ENCODE measurements at regions not wholly inside any gene's neighbourhood (a gene's known extent, or its start where the extent isn't known, plus 50 kb on each side); places are given as distances from the start of the nearest gene placed in this dataset.

- DNase-seq (ENCODE audit: missing footprints) (no peak), ATAC-seq (no peak)
- intact Hi-C loops (cut with DNase I): no loop called here
Measured at GRCh38 chr3:140752499-140752898, 74.6 kb downstream of the TRIM42 start.

GRCh38 chr3:140753865-140754754 is 76.2 kb downstream of the TRIM42 start:
- DNase-seq (ENCODE audit: missing footprints) (no peak), ATAC-seq (no peak)
- intact Hi-C loops (cut with DNase I): no loop called here

GRCh38 chr3:140754936-140755335 is 77.1 kb downstream of the TRIM42 start:
- DNase-seq (ENCODE audit: missing footprints): no peak
- intact Hi-C loops (cut with DNase I): no loop called here
- no peak for ATAC-seq

- intact Hi-C loops (cut with DNase I): no loop called here
- ATAC-seq: no peak
- DNase-seq (ENCODE audit: missing footprints): no peak
Measured at GRCh38 chr3:140756240-140757016, 78.6 kb downstream of the TRIM42 start.

GRCh38 chr3:140758791-140759444 is 81.1 kb downstream of the TRIM42 start:
- no peak for DNase-seq (ENCODE audit: missing footprints)
- ATAC-seq: no peak
- intact Hi-C loops (cut with DNase I): no loop called here

- intact Hi-C loops (cut with DNase I): no loop called here
- ATAC-seq: no peak
- no peak for DNase-seq (ENCODE audit: missing footprints)
Measured at GRCh38 chr3:140760324-140761075, 82.6 kb downstream of the TRIM42 start.

GRCh38 chr3:140761076-140761639 is 83.3 kb downstream of the TRIM42 start:
- ATAC-seq (no peak), DNase-seq (ENCODE audit: missing footprints) (no peak)
- intact Hi-C loops (cut with DNase I): no loop called here

GRCh38 chr3:140762746-140763145 is 84.9 kb downstream of the TRIM42 start:
- no peak for DNase-seq (ENCODE audit: missing footprints)
- no peak for ATAC-seq
- intact Hi-C loops (cut with DNase I): no loop called here

- intact Hi-C loops (cut with DNase I): no loop called here
- ATAC-seq (no peak), DNase-seq (ENCODE audit: missing footprints) (no peak)
Measured at GRCh38 chr3:140763532-140763931, 85.7 kb downstream of the TRIM42 start.

GRCh38 chr3:140765246-140765645 is 87.4 kb downstream of the TRIM42 start:
- no peak for ATAC-seq
- intact Hi-C loops (cut with DNase I): no loop called here
- no peak for DNase-seq (ENCODE audit: missing footprints)

- DNase-seq (ENCODE audit: missing footprints) (no peak), ATAC-seq (no peak)
- intact Hi-C loops (cut with DNase I): no loop called here
Measured at GRCh38 chr3:140766465-140766864, 88.6 kb downstream of the TRIM42 start.

- ATAC-seq (no peak), DNase-seq (ENCODE audit: missing footprints) (no peak)
- intact Hi-C loops (cut with DNase I): no loop called here
Measured at GRCh38 chr3:140767566-140767965, 89.7 kb downstream of the TRIM42 start.

GRCh38 chr3:140768941-140769340 is 91.1 kb downstream of the TRIM42 start:
- no peak for DNase-seq (ENCODE audit: missing footprints)
- intact Hi-C loops (cut with DNase I): no loop called here
- no peak for ATAC-seq

- no peak for ATAC-seq
- intact Hi-C loops (cut with DNase I): no loop called here
- no peak for DNase-seq (ENCODE audit: missing footprints)
Measured at GRCh38 chr3:140769951-140770350, 92.1 kb downstream of the TRIM42 start.

- ATAC-seq (peak; percentile 23), DNase-seq (ENCODE audit: missing footprints) (no peak)
- intact Hi-C loops (cut with DNase I): no loop called here
Measured at GRCh38 chr3:140770977-140771667, 93.3 kb downstream of the TRIM42 start.

GRCh38 chr3:140777631-140778233 is 99.9 kb downstream of the TRIM42 start:
- intact Hi-C loops (cut with DNase I): no loop called here
- no peak for DNase-seq (ENCODE audit: missing footprints)
- no peak for ATAC-seq

- DNase-seq (ENCODE audit: missing footprints) (no peak), ATAC-seq (no peak)
- intact Hi-C loops (cut with DNase I): no loop called here
Measured at GRCh38 chr3:140791368-140791767, 113.5 kb downstream of the TRIM42 start.

GRCh38 chr3:140794507-140794906 is 116.6 kb downstream of the TRIM42 start:
- DNase-seq (ENCODE audit: missing footprints) (no peak), ATAC-seq (no peak)
- intact Hi-C loops (cut with DNase I): no loop called here
